Gastroesophageal sphincter (tissue), 4 donors: ENCODE measurements at regions not wholly inside any gene's neighbourhood (a gene's known extent, or its start where the extent isn't known, plus 50 kb on each side); places are given as distances from the start of the nearest gene placed in this dataset.

ENCODE experiments used
- ATAC-seq: fragments of 150-250 bp; one replicate; pipeline ENCODE4 v1.9.1; 2016; ENCODE audit warnings: mild to moderate bottlenecking, moderate library complexity
- H3K27ac ChIP-seq, 4 donors: fragments of 200-600 bp; sonication (generic) in 3 of 4; 1 replicate in 3 of 4; 2 replicates in 1 of 4; pipeline ENCODE4 v1.5.1; 2016 to 2019
- H3K27me3 ChIP-seq: fragments of 200-600 bp; sonication (generic); one replicate; pipeline ENCODE4 v1.5.1; 2019
- H3K36me3 ChIP-seq, 2 donors: fragments of 200-600 bp; sonication (generic); one replicate each; pipeline ENCODE4 v1.5.1; 2019; ENCODE audit warnings: control low read depth in 1 of 2
- H3K4me1 ChIP-seq, 3 donors: fragments of 200-600 bp; sonication (generic); 1 replicate in 2 of 3; 2 replicates in 1 of 3; pipeline ENCODE4 v1.5.1; 2016 to 2019; ENCODE audit warnings: control low read depth in 2 of 3
- H3K4me3 ChIP-seq, 2 donors: fragments of 200-600 bp; sonication (generic); one replicate each; pipeline ENCODE4 v1.5.1; 2019; ENCODE audit warnings: mild to moderate bottlenecking in 1 of 2, moderate library complexity in 1 of 2
- H3K9me3 ChIP-seq, 3 donors: fragments of 200-600 bp; sonication (generic); one replicate each; pipeline ENCODE4 v1.5.1; 2017 to 2019; ENCODE audit warnings: control low read depth in 2 of 3
- CTCF ChIP-seq, 4 experiments: fragments of 200-600 bp in 2 of 4; fragments of 450-650 bp in 2 of 4; sonication (generic) in 1 of 4; IDR thresholded peaks; one replicate each; pipeline ENCODE4 v1.5.1; 2017 to 2019; ENCODE audit warnings: antibody characterized with exemption in 4 of 4, mild to moderate bottlenecking in 2 of 4, moderate library complexity in 2 of 4
- EP300 ChIP-seq: sonication (generic); formaldehyde crosslinking; IDR thresholded peaks from one replicate; pipeline ENCODE4 v1.6.1; 2017; ENCODE audit warnings: antibody characterized with exemption, mild to moderate bottlenecking
- POLR2A ChIP-seq, 2 donors: fragments of 450-650 bp; IDR thresholded peaks; one replicate each; pipeline ENCODE4 v1.6.1; 2017; ENCODE audit warnings: antibody characterized with exemption in 2 of 2, mild to moderate bottlenecking in 2 of 2, moderate library complexity in 1 of 2
- POLR2AphosphoS5 ChIP-seq: sonication (generic); formaldehyde crosslinking; IDR thresholded peaks from one replicate; pipeline ENCODE4 v1.6.1; 2017; ENCODE audit warnings: antibody characterized with exemption
- WGBS, 2 donors: methylation state at CpG; one replicate each; pipeline ENCODE4 v1.1.5; 2018; ENCODE audit warnings: low coverage in 1 of 2; 5-methylcytosine and 5-hydroxymethylcytosine counted together

DNA sequence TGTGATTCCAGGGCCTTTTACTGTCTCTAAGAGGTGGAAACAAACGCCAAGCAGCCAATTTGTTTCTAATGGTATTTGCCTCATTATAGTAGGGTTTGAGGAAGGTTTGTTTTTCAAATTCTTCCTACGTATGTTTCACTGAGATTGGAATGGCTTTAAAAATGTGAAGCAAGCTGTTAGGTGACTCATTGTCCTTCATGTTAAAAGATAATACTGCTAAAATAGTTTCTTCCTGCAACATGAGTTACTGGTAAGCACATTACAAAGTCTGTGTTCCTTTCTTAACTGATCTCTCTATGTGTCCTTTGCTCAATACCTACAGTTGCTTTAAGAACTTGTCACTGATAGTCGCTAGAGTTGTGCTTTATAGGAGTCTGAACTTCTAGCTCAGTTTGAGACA is 1183.9 kb downstream of the RPA4 start:
- Histone ChIP-seq H3K9me3 (no peaks in the 10 kb centered on the region), H3K36me3 (no peaks in the 10 kb centered on the region), H3K4me1 (no peaks in the 10 kb centered on the region), H3K27ac (no peak overlapping the region), H3K4me3 (no peak overlapping the region), H3K27me3 (no peaks in the 10 kb centered on the region)
- WGBS, 2 donors: 56 to 58% methylated on average over 2 to 3 of the region's 3 CpGs
- no peak for ATAC-seq
- TF ChIP-seq POLR2AphosphoS5: no peak
- TF ChIP-seq POLR2A (IDR thresholded peaks at IDR 0.05): no peak
- no peak for TF ChIP-seq CTCF (IDR thresholded peaks at IDR 0.05)
- no peak for TF ChIP-seq EP300

DNA sequence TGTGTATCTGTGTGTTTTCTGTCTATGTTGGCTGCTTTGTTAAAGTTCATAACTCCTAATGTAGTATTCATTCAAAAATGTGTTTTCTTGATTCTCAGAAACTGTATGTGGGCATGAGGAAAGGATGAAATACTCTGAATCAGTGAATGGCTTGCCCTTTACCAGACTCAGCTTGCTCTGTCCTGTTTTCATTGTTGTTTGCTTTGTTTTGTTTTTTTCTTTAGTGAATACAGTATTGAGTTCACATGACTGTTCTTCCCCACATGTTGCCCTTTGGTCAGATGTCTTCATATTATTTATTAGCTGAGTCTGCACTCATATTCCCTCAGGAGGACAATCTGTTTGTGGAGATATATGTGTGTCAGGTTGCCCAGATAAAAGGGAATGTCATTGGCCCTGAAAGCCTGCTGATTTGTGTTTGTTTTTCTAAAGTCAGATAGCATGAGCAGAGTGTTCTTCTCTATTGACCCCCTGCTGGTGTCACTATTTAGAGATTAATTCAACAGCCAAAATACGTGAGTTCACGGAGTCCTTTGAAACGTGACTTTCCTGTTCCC is 1184.4 kb downstream of the RPA4 start:
- no peaks in the 10 kb centered on the region for H3K36me3 ChIP-seq
- no peaks in the 10 kb centered on the region for H3K4me1 ChIP-seq
- no peak for TF ChIP-seq POLR2AphosphoS5
- TF ChIP-seq EP300: no peak
- no peak for TF ChIP-seq POLR2A (IDR thresholded peaks at IDR 0.05)
- TF ChIP-seq CTCF (IDR thresholded peaks at IDR 0.05): no peak
- H3K27ac ChIP-seq: no peak overlapping the region
- WGBS, 2 donors: 38 to 100% methylated on average over 3 of the region's 3 CpGs
- no peak overlapping the region for H3K4me3 ChIP-seq
- no peak for ATAC-seq
- H3K9me3 ChIP-seq: no peaks in the 10 kb centered on the region
- H3K27me3 ChIP-seq: no peaks in the 10 kb centered on the region

DNA sequence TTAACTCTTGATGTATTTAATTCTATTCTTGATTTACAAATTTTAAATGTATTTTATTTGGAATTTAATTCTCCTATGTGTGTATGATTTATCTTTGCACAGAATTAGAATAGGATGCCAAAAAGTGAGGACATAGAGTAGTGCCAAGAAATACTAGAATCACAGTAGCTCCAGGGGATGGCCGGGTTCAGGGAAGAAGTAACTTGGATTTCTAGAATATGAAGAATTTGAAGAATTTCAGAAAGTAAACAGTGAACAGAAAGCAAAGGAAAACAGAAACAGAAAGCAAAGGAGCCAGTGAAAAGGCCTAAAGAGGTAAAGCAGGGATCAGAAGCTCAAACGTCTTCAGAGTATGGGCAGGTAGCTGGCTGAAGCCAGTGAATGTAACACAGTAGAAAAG is 1187.6 kb downstream of the RPA4 start:
- TF ChIP-seq EP300 (no peak), POLR2AphosphoS5 (no peak), POLR2A (IDR thresholded peaks at IDR 0.05) (no peak), CTCF (IDR thresholded peaks at IDR 0.05) (no peak)
- H3K27ac ChIP-seq: no peak overlapping the region
- H3K4me3 ChIP-seq: no peak overlapping the region
- WGBS, 2 donors: 16 to 19% methylated on average over 2 of the region's 2 CpGs
- H3K4me1 ChIP-seq: no peaks in the 10 kb centered on the region
- ATAC-seq: no peak
- H3K27me3 ChIP-seq: no peaks in the 10 kb centered on the region
- H3K36me3 ChIP-seq: no peaks in the 10 kb centered on the region
- no peaks in the 10 kb centered on the region for H3K9me3 ChIP-seq

DNA sequence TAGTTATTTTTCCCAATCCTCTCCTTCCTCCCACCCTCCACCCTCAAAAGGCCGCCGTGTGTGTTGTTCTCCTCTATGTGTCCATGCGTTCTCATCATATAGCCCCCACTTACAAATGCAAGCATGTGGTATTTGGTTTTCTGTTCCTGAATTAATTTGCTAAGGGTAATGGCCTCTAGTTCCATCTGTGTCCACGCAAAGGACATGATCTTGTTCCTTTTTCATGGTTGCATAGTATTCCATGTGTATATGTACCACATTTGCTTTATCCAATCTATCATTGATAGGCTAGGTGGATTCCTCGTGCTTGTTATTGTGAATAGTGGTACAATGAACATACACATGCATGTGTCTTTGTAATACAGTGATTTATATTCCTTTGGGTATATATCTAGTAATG is 1193.7 kb downstream of the RPA4 start:
- TF ChIP-seq POLR2A (IDR thresholded peaks at IDR 0.05) (no peak), CTCF (IDR thresholded peaks at IDR 0.05) (no peak), POLR2AphosphoS5 (no peak), EP300 (no peak)
- H3K27ac ChIP-seq: no peak overlapping the region
- no peaks in the 10 kb centered on the region for H3K27me3 ChIP-seq
- H3K36me3 ChIP-seq: no peaks in the 10 kb centered on the region
- ATAC-seq: no peak
- no peaks in the 10 kb centered on the region for H3K9me3 ChIP-seq
- H3K4me3 ChIP-seq: no peak overlapping the region
- H3K4me1 ChIP-seq: no peaks in the 10 kb centered on the region
- 89 to 90% methylated on average over 4 to 5 of the region's 5 CpGs for WGBS, 2 donors

DNA sequence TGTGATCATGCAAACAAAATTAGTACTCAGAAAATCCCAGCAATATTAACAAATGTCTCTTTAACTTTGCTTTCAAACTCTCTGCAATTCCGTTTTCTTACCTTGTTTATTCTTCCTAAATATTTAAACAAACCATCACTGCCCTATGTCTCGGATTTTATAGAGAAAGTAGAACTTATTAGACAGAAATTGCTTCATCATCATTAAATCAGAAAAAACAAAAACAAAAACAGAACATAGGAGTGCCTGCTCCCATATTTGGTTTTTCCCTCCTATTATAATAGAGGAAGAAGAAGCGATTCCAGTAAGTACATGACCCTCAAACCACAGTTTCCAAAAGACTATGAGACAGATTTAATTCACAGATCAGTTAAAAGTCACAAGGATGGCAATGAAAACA is 1228.0 kb downstream of the RPA4 start:
- H3K4me3 ChIP-seq: no peak overlapping the region
- no peaks in the 10 kb centered on the region for H3K36me3 ChIP-seq
- WGBS, 2 donors: 53 to 83% methylated on average over 3 of the region's 3 CpGs
- no peak for ATAC-seq
- H3K4me1 ChIP-seq: no peaks in the 10 kb centered on the region
- no peaks in the 10 kb centered on the region for H3K9me3 ChIP-seq
- TF ChIP-seq POLR2AphosphoS5 (no peak), CTCF (IDR thresholded peaks at IDR 0.05) (no peak), POLR2A (IDR thresholded peaks at IDR 0.05) (no peak), EP300 (no peak)
- no peak overlapping the region for H3K27ac ChIP-seq
- no peaks in the 10 kb centered on the region for H3K27me3 ChIP-seq
